DMS79 (cell line): ENCODE measurements at regions not wholly inside any gene's neighbourhood (a gene's known extent, or its start where the extent isn't known, plus 50 kb on each side); places are given as distances from the start of the nearest gene placed in this dataset.

Experiments
- DNase-seq: peaks from one replicate; lab custom pipeline; 2025; lab: John Stamatoyannopoulos, UW

- no peak for DNase-seq
Observed at GRCh38 chr18:51941999-51942398, 398.0 kb upstream of the DCC start.

- DNase-seq: no peak
Observed at GRCh38 chr18:51943281-51943680, 396.7 kb upstream of the DCC start.

GRCh38 chr18:51946946-51947345 lies 393.1 kb upstream of the DCC start:
- no peak for DNase-seq

GRCh38 chr18:51952844-51953243 lies 387.2 kb upstream of the DCC start:
- DNase-seq: no peak

- DNase-seq: no peak
Observed at GRCh38 chr18:51953521-51953920, 386.5 kb upstream of the DCC start.

- DNase-seq: no peak
Observed at GRCh38 chr18:51955136-51955535, 384.9 kb upstream of the DCC start.

- DNase-seq: no peak
Observed at GRCh38 chr18:51957001-51957400, 383.0 kb upstream of the DCC start.

GRCh38 chr18:51980101-51980500 lies 359.9 kb upstream of the DCC start:
- no peak for DNase-seq

GRCh38 chr18:51988277-51988676 lies 351.7 kb upstream of the DCC start:
- DNase-seq: no peak

- no peak for DNase-seq
Observed at GRCh38 chr18:51997129-51997528, 342.9 kb upstream of the DCC start.

- no peak for DNase-seq
Observed at GRCh38 chr18:51998066-51998465, 341.9 kb upstream of the DCC start.

- no peak for DNase-seq
Observed at GRCh38 chr18:51998711-51999110, 341.3 kb upstream of the DCC start.

- no peak for DNase-seq
Observed at GRCh38 chr18:51999351-51999750, 340.6 kb upstream of the DCC start.

GRCh38 chr18:52000435-52000834 lies 339.6 kb upstream of the DCC start:
- DNase-seq: no peak

- DNase-seq: no peak
Observed at GRCh38 chr18:52001106-52001505, 338.9 kb upstream of the DCC start.

GRCh38 chr18:52002600-52002999 lies 337.4 kb upstream of the DCC start:
- no peak for DNase-seq

- no peak for DNase-seq
Observed at GRCh38 chr18:52007105-52007504, 332.9 kb upstream of the DCC start.

- no peak for DNase-seq
Observed at GRCh38 chr18:52008330-52008729, 331.7 kb upstream of the DCC start.

- no peak for DNase-seq
Observed at GRCh38 chr18:52008736-52009135, 331.3 kb upstream of the DCC start.

GRCh38 chr18:52009958-52010357 lies 330.0 kb upstream of the DCC start:
- no peak for DNase-seq

- DNase-seq: no peak
Observed at GRCh38 chr18:52045946-52046675, 293.9 kb upstream of the DCC start.

GRCh38 chr18:52046842-52047241 lies 293.2 kb upstream of the DCC start:
- DNase-seq: no peak

GRCh38 chr18:52054324-52054723 lies 285.7 kb upstream of the DCC start:
- no peak for DNase-seq

- DNase-seq: no peak
Observed at GRCh38 chr18:52060607-52061304, 279.2 kb upstream of the DCC start.
